Endothelial cell of umbilical vein (primary cell): ENCODE measurements at regions not wholly inside any gene's neighbourhood (a gene's known extent, or its start where the extent isn't known, plus 50 kb on each side); places are given as distances from the start of the nearest gene placed in this dataset.

Source experiments
- BruUV-seq: library from RNA; stranded (reverse); fragments of 400-500 nt; replicated peaks from 2 replicates; lab custom pipeline; 2021; lab: Mats Ljungman, UMichigan
- CTCF ChIA-PET: fragments of 300-600, 350-600 bp; sonication (Branson Sonifier 250); formaldehyde crosslinking; loops from one replicate; lab custom pipeline; 2021; ENCODE audit warnings: antibody characterized with exemption, inconsistent platforms; lab: Charles Lee
- POLR2A ChIA-PET: fragments of 300-600, 350-600 bp; sonication (Branson Sonifier 250); formaldehyde crosslinking; loops from one replicate; lab custom pipeline; 2021; ENCODE audit warnings: antibody characterized with exemption, inconsistent platforms; lab: Charles Lee
- DNase-seq: peaks from one replicate; pipeline ENCODE4 v3.0.0-alpha.2; 2011; ENCODE audit warnings: low read depth, low spot score
- FAIRE-seq: peaks from 2 replicates; lab custom pipeline; 2011; peaks lifted over from hg19 to GRCh38; lab: Jason Lieb, UNC
- H2AFZ ChIP-seq: 2 replicates; pipeline ENCODE4 v1.6.0; 2012; ENCODE audit warnings: low read depth, low read length, control low read depth, inconsistent platforms
- H3K27ac ChIP-seq: 2 replicates; pipeline ENCODE4 v1.5.1; 2011; ENCODE audit warnings: low read depth, mild to moderate bottlenecking, control low read depth, low read length, moderate library complexity; ENCODE audit not compliant: insufficient read depth
- H3K27me3 ChIP-seq, 2 experiments: 2 replicates each; pipeline versions ENCODE4 v1.6.0 to v1.6.1; 2011; ENCODE audit warnings: low read length in 2 of 2, mixed read lengths in 1 of 2; ENCODE audit not compliant: control insufficient read depth in 2 of 2, insufficient read depth in 2 of 2
- H3K36me3 ChIP-seq, 2 experiments: 2 replicates in 1 of 2; 3 replicates in 1 of 2; pipeline ENCODE4 v1.5.1; 2011; ENCODE audit warnings: low read length in 2 of 2, mild to moderate bottlenecking in 1 of 2, moderate library complexity in 1 of 2; ENCODE audit not compliant: control insufficient read depth in 2 of 2, insufficient read depth in 2 of 2; ENCODE audit errors: extremely low read depth in 1 of 2
- H3K4me1 ChIP-seq: 3 replicates; pipeline ENCODE4 v1.5.1; 2011; ENCODE audit warnings: mild to moderate bottlenecking, low read length; ENCODE audit not compliant: control insufficient read depth, insufficient read depth; ENCODE audit errors: extremely low read depth
- H3K4me2 ChIP-seq: 2 replicates; pipeline ENCODE4 v1.6.1; 2011; ENCODE audit warnings: low read length, control low read depth, mixed read lengths; ENCODE audit not compliant: insufficient read depth
- H3K4me3 ChIP-seq, 3 experiments: fragments of 200-600 bp in 1 of 3; sonication (generic), shearing (Covaris generic) in 1 of 3; replicated peaks in 1 of 3; 2 replicates each; pipeline ENCODE4 v1.5.1; 2011 to 2016; ENCODE audit warnings: control low read depth in 3 of 3, low read length in 3 of 3, mild to moderate bottlenecking in 2 of 3, inconsistent platforms in 1 of 3, low read depth in 1 of 3, moderate library complexity in 1 of 3; ENCODE audit not compliant: insufficient read depth in 1 of 3
- H3K79me2 ChIP-seq: 2 replicates; pipeline ENCODE4 v1.6.0; 2012; ENCODE audit warnings: low read length, inconsistent platforms; ENCODE audit not compliant: control insufficient read depth, insufficient read depth
- H3K9ac ChIP-seq: replicated peaks from 2 replicates; pipeline ENCODE3; 2011; ENCODE audit warnings: low read length, control low read depth; ENCODE audit not compliant: insufficient read depth; ENCODE audit errors: extremely low read depth
- H3K9me1 ChIP-seq: replicated peaks from 3 replicates; pipeline ENCODE4 v1.6.0; 2011; ENCODE audit warnings: mild to moderate bottlenecking, low read length; ENCODE audit not compliant: control insufficient read depth, insufficient read depth; ENCODE audit errors: extremely low read depth
- H3K9me3 ChIP-seq: replicated peaks from 2 replicates; pipeline ENCODE4 v1.5.1; 2012; ENCODE audit warnings: low read length, inconsistent platforms; ENCODE audit not compliant: control insufficient read depth, insufficient read depth
- H4K20me1 ChIP-seq: replicated peaks from 2 replicates; pipeline ENCODE3; 2011; ENCODE audit warnings: mild to moderate bottlenecking, low read length; ENCODE audit not compliant: control insufficient read depth, insufficient read depth; ENCODE audit errors: extremely low read depth
- CTCF ChIP-seq, 2 donors: IDR thresholded peaks; 1 replicate in 1 of 2; 2 replicates in 1 of 2; pipeline ENCODE4 v1.5.1; 2011; ENCODE audit warnings: low read length in 2 of 2, mild to moderate bottlenecking in 2 of 2, moderate library complexity in 2 of 2, control low read depth in 1 of 2, inconsistent platforms in 1 of 2, low read depth in 1 of 2; ENCODE audit not compliant: insufficient read depth in 1 of 2; ENCODE audit errors: extremely low read depth in 1 of 2
- EZH2 ChIP-seq: IDR thresholded peaks from 2 replicates; pipeline ENCODE4 v1.6.1; 2012; ENCODE audit warnings: borderline replicate concordance, low read depth, mild to moderate bottlenecking, moderate library complexity, low read length, inconsistent platforms; ENCODE audit not compliant: severe bottlenecking
- FOS ChIP-seq: IDR thresholded peaks from 2 replicates; pipeline ENCODE4 v1.6.1; 2011; ENCODE audit warnings: mild to moderate bottlenecking, low read length, moderate library complexity, borderline replicate concordance; ENCODE audit not compliant: insufficient read depth
- GATA2 ChIP-seq: IDR thresholded peaks from 2 replicates; pipeline ENCODE4 v1.7.0; 2011; ENCODE audit warnings: low read depth, mild to moderate bottlenecking, moderate library complexity, mixed read lengths, low read length; ENCODE audit not compliant: insufficient read length, insufficient read depth
- JUN ChIP-seq: IDR thresholded peaks from 2 replicates; pipeline ENCODE4 v1.6.1; 2011; ENCODE audit warnings: borderline replicate concordance, low read depth; ENCODE audit not compliant: insufficient read length, insufficient read depth
- MAX ChIP-seq: IDR thresholded peaks from 2 replicates; pipeline ENCODE4 v1.6.1; 2011; ENCODE audit not compliant: insufficient read depth, insufficient read length
- MYC ChIP-seq: IDR thresholded peaks from one replicate; pipeline ENCODE4 v1.6.1; 2011; ENCODE audit warnings: mild to moderate bottlenecking, low read depth, low read length
- POLR2A ChIP-seq: IDR thresholded peaks from 2 replicates; pipeline ENCODE4 v1.6.1; 2012; ENCODE audit warnings: low read depth, mild to moderate bottlenecking, control low read depth, low read length
- POLR2AphosphoS5 ChIP-seq: IDR thresholded peaks from 2 replicates; pipeline ENCODE4 v1.6.1; 2012; ENCODE audit warnings: low read depth, mild to moderate bottlenecking, control low read depth, low read length, moderate library complexity; ENCODE audit not compliant: insufficient read depth
- dilution Hi-C: fragments of 300-500 bp; cut with MboI; formaldehyde crosslinking; loops from one replicate; pipeline ENCODE4 v1.15.0; 2019; ENCODE audit warnings: low sequenced_read_pairs; ENCODE audit not compliant: extremely low pct_ligation_motif_present
- intact Hi-C: fragments of 100-400 bp; cut with micrococcal nuclease; formaldehyde crosslinking; loops from one replicate; pipeline ENCODE4 v1.10.0; 2022

GRCh38 chr3:197611255-197611654 is 55.5 kb upstream of the BDH1 start:
- Histone ChIP-seq H3K9me1 (no peaks in the 10 kb centered on the region), H3K79me2 (peaks cover 2% of the 10 kb centered on the region), H2AFZ (no peak overlapping the region), H4K20me1 (no peaks in the 10 kb centered on the region), H3K9me3 (no peaks in the 10 kb centered on the region), H3K36me3 (peaks cover 8 to 30% of the 10 kb centered on the region in 2 experiments), H3K9ac (no peak overlapping the region), H3K4me1 (no peaks in the 10 kb centered on the region), H3K27ac (no peak overlapping the region), H3K4me2 (no peak overlapping the region), H3K4me3 (no peak overlapping the region), H3K27me3 (no peaks in the 10 kb centered on the region)
- intact Hi-C loops, result no loop called here
- DNase-seq (no peak), FAIRE-seq (no peak)
- no TSS peak for BruUV-seq
- POLR2A ChIA-PET, result no interaction called here
- CTCF ChIA-PET, result interaction anchor here (4.4 kb wide), 1 partner anchor 11 kb away, joined by 41 read pairs; no protein-coding TSS in a partner anchor
- dilution Hi-C loops, result no loop called here
- TF ChIP-seq MYC, result no peak
- TF ChIP-seq POLR2AphosphoS5, result no peak
- TF ChIP-seq EZH2, result no peak
- no peak for TF ChIP-seq POLR2A
- no peak for TF ChIP-seq CTCF (IDR thresholded peaks at IDR 0.05; ENCODE audit: extremely low read depth in 1 of 2, insufficient read depth in 1 of 2, low read depth in 1 of 2, low read length in 2 of 2)
- no peak for TF ChIP-seq GATA2
- TF ChIP-seq MAX, result no peak
- TF ChIP-seq JUN, result no peak
- TF ChIP-seq FOS, result no peak
